ENCODE measurements at regions not wholly inside any gene's neighbourhood (a gene's known extent, or its start where the extent isn't known, plus 50 kb on each side); places are given as distances from the start of the nearest gene placed in this dataset.
A peak's percentile ranks its signal among the peaks of the same experiment; 100 is the strongest.

DNA sequence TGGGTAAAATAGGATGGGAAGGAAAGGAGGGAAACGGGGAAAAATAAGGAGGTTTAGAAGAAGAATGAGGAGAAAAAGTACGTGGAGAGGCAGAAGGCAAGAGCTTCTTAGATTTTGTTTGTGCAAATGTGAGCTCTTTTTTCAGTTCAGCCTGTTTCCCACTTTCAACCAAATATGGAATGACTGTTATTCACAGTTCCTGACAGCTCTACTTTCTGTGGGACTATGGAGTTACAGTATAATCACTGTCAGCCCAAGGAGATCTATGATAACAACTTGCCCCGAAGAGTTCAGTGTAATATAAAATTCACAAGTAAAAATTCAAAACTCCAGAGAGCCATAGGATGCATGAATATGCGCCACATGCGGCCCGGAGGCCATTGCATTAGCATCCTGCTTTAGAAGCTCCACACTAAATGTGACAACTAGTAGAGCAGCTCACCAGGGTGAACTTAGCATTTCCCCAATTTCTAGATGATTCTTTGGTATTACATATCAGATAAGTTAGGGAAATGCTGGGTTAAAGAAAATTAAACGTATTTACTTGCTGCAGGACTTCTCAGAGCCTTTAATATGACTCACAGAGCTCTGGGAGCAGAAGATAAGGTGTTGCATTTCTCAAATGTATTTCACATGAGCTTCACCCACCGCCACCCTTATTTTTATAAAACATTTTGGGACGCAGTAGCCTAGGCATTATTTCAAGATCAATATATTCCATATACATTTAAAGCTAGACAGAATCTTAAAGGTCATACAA, 234.6 kb downstream of the EBLN2 start:
- Histone ChIP-seq H3K4me2 (no peak overlapping the region), H3K36me3 (no peaks in the 10 kb centered on the region), H3K4me1 (peaks cover 20% of the 10 kb centered on the region), H3K27me3 (no peaks in the 10 kb centered on the region), H3K79me2 (ENCODE audit: low read depth) (no peaks in the 10 kb centered on the region), H2AFZ (replicated peaks) (peak overlapping the region; percentile 40), H3K9me3 (ENCODE audit: low read depth) (no peaks in the 10 kb centered on the region), H4K20me1 (ENCODE audit: low read depth) (no peaks in the 10 kb centered on the region), H3K4me3 (no peak overlapping the region), H3K9ac (no peak overlapping the region), H3F3A (ENCODE audit: low read depth) (peaks cover 7% of the 10 kb centered on the region), H3K27ac (no peak overlapping the region)
- H3K27me3 Mint-ChIP-seq (ENCODE audit: insufficient read depth, low read depth), result peaks cover 6% of the 10 kb centered on the region
- H3K27ac Mint-ChIP-seq, result no peak overlapping the region
- H3K36me3 Mint-ChIP-seq, result no peaks in the 10 kb centered on the region
- no peak overlapping the region for H3K4me3 Mint-ChIP-seq
- no peak for TF ChIP-seq EZH2phosphoT487 (IDR thresholded peaks at IDR 0.05)
- TF ChIP-seq, protein P1, sequence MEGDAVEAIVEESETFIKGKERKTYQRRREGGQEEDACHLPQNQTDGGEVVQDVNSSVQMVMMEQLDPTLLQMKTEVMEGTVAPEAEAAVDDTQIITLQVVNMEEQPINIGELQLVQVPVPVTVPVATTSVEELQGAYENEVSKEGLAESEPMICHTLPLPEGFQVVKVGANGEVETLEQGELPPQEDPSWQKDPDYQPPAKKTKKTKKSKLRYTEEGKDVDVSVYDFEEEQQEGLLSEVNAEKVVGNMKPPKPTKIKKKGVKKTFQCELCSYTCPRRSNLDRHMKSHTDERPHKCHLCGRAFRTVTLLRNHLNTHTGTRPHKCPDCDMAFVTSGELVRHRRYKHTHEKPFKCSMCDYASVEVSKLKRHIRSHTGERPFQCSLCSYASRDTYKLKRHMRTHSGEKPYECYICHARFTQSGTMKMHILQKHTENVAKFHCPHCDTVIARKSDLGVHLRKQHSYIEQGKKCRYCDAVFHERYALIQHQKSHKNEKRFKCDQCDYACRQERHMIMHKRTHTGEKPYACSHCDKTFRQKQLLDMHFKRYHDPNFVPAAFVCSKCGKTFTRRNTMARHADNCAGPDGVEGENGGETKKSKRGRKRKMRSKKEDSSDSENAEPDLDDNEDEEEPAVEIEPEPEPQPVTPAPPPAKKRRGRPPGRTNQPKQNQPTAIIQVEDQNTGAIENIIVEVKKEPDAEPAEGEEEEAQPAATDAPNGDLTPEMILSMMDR (IDR thresholded peaks at IDR 0.05), result no peak
- no peak for TF ChIP-seq EZH2 (IDR thresholded peaks at IDR 0.05)
- DNase-seq (ENCODE audit: low spot score), result no peak
- H3K9me3 Mint-ChIP-seq, result no peaks in the 10 kb centered on the region
- peaks cover 18% of the 10 kb centered on the region for H3K4me1 Mint-ChIP-seq

DNA sequence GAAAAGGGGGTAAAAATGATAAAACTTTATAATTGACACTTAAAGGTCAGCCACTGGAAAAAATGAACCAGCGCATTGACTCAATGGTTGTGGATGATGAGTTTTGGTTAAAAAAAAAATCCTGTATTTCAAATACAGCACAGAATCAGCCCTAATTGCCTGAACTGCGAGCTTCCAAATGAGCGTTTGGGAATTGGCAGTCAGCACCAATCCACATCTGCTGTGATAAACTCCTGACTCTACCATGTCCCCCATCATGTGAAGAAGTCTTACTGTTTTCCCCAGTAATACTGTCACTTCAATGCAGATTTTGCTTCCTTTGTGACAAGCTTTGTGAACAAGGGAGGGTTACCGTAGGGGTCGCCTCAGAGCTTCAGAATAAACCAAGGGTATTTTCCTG, 235.4 kb downstream of the EBLN2 start:
- Mint-ChIP-seq H3K9me3 (no peaks in the 10 kb centered on the region), H3K36me3 (no peaks in the 10 kb centered on the region), H3K27ac (no peak overlapping the region), H3K27me3 (ENCODE audit: insufficient read depth, low read depth) (peaks cover 6% of the 10 kb centered on the region), H3K4me3 (no peak overlapping the region), H3K4me1 (peaks cover 18% of the 10 kb centered on the region)
- Histone ChIP-seq H2AFZ (replicated peaks) (no peak overlapping the region), H3K79me2 (ENCODE audit: low read depth) (no peaks in the 10 kb centered on the region), H3K4me2 (no peak overlapping the region), H3K27ac (no peak overlapping the region), H4K20me1 (ENCODE audit: low read depth) (no peaks in the 10 kb centered on the region), H3K4me1 (peaks cover 20% of the 10 kb centered on the region), H3K9me3 (ENCODE audit: low read depth) (no peaks in the 10 kb centered on the region), H3K27me3 (no peaks in the 10 kb centered on the region), H3F3A (ENCODE audit: low read depth) (peaks cover 7% of the 10 kb centered on the region), H3K36me3 (no peaks in the 10 kb centered on the region), H3K4me3 (no peak overlapping the region), H3K9ac (no peak overlapping the region)
- DNase-seq (ENCODE audit: low spot score), result no peak
- TF ChIP-seq, protein P1 (IDR thresholded peaks at IDR 0.05), result no peak
- TF ChIP-seq EZH2phosphoT487 (IDR thresholded peaks at IDR 0.05) (no peak), EZH2 (IDR thresholded peaks at IDR 0.05) (no peak)

DNA sequence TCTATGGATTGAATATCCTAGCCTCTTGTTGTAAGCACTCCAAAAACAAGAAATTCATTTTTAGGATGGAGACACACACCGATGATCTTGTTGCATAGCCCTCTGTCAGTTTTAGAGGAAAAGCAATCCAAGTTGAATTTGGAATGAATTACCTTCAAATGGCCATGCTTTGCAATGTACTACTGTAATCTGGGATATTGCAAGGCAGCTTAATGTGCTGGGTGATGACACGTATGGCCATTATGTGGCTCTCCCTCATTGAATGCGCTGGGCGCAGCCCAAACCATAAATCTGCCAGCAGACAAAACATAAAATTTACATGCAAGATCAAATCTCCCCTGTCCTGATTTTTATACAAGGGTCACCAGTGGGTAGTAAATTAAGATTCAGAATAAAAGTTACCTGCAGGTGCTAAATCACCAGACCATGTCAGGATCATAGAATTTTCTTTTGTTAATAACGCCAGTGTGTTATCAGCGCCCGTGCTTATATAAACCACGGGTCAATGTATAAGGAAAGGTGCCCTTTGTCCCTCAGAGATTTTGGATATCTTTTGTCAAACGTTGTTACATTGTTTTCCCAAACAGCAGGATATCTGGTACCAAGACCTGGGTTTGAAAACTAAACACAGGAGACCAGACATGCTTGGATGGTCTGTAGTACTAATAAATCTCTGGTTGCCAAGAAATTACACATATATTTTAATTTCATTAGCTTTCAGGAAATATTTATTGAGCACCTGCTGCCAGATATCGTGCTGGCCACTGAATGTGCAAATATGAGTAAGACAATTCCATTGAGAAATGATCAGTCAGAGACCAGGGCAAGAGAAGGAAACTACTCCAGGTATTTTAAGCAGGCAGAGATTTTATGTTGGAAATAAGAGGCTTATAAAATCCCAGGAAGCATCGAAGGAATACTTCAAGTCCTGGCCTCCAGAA, 237.1 kb downstream of the EBLN2 start:
- Histone ChIP-seq H3F3A (ENCODE audit: low read depth) (peaks cover 7% of the 10 kb centered on the region), H3K79me2 (ENCODE audit: low read depth) (no peaks in the 10 kb centered on the region), H3K27me3 (no peaks in the 10 kb centered on the region), H3K4me2 (no peak overlapping the region), H3K4me1 (peaks cover 27% of the 10 kb centered on the region), H2AFZ (replicated peaks) (no peak overlapping the region), H3K27ac (no peak overlapping the region), H3K9ac (no peak overlapping the region), H3K9me3 (ENCODE audit: low read depth) (no peaks in the 10 kb centered on the region), H3K4me3 (no peak overlapping the region), H3K36me3 (no peaks in the 10 kb centered on the region), H4K20me1 (ENCODE audit: low read depth) (no peaks in the 10 kb centered on the region)
- DNase-seq (ENCODE audit: low spot score), result no peak
- H3K4me1 Mint-ChIP-seq, result peaks cover 14% of the 10 kb centered on the region
- H3K4me3 Mint-ChIP-seq, result no peak overlapping the region
- TF ChIP-seq EZH2phosphoT487 (IDR thresholded peaks at IDR 0.05) (no peak), EZH2 (IDR thresholded peaks at IDR 0.05) (no peak)
- TF ChIP-seq, protein P1 (IDR thresholded peaks at IDR 0.05), result no peak
- no peak overlapping the region for H3K27ac Mint-ChIP-seq
- H3K27me3 Mint-ChIP-seq (ENCODE audit: insufficient read depth, low read depth), result peaks cover 6% of the 10 kb centered on the region
- no peaks in the 10 kb centered on the region for H3K9me3 Mint-ChIP-seq
- H3K36me3 Mint-ChIP-seq, result no peaks in the 10 kb centered on the region

Data from neural progenitor cell (in vitro differentiated cells).